ENCODE measurements at regions not wholly inside any gene's neighbourhood (a gene's known extent, or its start where the extent isn't known, plus 50 kb on each side); places are given as distances from the start of the nearest gene placed in this dataset.

DNA sequence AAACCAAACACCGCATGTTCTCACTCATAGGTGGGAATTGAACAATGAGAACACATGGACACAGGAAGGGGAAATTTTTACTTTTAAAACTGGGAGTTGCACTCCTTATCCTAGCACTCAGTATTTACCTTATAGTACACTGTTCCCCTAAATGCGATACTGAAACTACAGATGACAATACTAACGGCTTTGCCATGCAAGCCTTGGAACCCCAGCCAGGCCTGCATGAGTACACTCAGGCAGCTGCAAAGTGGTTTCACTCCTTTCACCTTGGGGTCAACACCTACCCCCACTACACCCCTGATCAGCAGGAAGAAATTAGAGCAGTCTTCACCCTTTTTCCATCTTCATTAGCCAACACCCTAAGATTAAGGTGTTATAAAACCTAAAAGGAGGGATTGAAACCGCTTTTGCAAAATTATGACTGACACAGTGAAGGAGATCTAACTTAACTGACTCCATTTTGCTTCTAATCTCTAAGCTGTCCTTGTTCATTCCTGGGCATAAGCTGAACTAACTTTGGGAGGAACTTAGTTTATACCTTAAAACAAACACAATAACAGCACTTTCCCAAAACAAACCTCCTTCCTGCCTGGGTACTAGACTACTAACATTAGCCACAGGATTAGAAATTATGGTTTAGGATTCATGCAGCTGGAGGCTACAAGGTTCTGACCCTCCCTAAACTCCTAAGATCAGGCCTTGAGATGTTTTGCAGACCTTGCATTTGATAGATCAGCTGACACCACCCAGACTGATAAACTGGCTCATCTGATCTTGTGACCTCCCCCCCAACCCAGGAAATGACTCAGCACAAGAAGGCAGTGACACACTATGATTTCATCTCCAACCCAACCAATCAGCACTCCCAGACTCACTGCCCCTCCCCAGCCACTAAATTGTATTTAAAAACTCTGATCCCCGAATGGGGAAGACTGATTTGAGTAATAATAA is 452.1 kb upstream of the PPP2R3A start (continued):
- TF ChIP-seq, protein P1, sequence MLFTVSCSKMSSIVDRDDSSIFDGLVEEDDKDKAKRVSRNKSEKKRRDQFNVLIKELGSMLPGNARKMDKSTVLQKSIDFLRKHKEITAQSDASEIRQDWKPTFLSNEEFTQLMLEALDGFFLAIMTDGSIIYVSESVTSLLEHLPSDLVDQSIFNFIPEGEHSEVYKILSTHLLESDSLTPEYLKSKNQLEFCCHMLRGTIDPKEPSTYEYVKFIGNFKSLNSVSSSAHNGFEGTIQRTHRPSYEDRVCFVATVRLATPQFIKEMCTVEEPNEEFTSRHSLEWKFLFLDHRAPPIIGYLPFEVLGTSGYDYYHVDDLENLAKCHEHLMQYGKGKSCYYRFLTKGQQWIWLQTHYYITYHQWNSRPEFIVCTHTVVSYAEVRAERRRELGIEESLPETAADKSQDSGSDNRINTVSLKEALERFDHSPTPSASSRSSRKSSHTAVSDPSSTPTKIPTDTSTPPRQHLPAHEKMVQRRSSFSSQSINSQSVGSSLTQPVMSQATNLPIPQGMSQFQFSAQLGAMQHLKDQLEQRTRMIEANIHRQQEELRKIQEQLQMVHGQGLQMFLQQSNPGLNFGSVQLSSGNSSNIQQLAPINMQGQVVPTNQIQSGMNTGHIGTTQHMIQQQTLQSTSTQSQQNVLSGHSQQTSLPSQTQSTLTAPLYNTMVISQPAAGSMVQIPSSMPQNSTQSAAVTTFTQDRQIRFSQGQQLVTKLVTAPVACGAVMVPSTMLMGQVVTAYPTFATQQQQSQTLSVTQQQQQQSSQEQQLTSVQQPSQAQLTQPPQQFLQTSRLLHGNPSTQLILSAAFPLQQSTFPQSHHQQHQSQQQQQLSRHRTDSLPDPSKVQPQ (CRISPR knock-in tag; IDR thresholded peaks at IDR 0.05; ENCODE audit: borderline replicate concordance), result peak; percentile 88; the same call in 1 of the 2 replicates
- TF ChIP-seq NCOA2 (IDR thresholded peaks at IDR 0.05; ENCODE audit: partially characterized antibody in 2 of 2) (no peak), SIN3A (IDR thresholded peaks at IDR 0.05; ENCODE audit: borderline replicate concordance in 2 of 2, control insufficient read depth in 1 of 2, low read depth in 2 of 2, low read length in 2 of 2) (no peak), DIDO1 (tag; IDR thresholded peaks at IDR 0.05; ENCODE audit: low read depth) (peak; percentile 79), ELF2 (CRISPR knock-in tag; IDR thresholded peaks at IDR 0.05) (peak; percentile 92), SAFB (IDR thresholded peaks at IDR 0.05; ENCODE audit: borderline replicate concordance, low read depth, low read length) (no peak), PRPF4 (IDR thresholded peaks at IDR 0.05; ENCODE audit: insufficient read depth, low read depth, low read length, poor library complexity, severe bottlenecking) (no peak), ZNF24 (IDR thresholded peaks at IDR 0.05) (no peak), ZBTB17 (CRISPR knock-in tag; IDR thresholded peaks at IDR 0.05) (peak; percentile 87), SNRNP70 (optimal IDR thresholded peaks at IDR 0.05; ENCODE audit: low read depth, low read length) (no peak), PPARD (CRISPR knock-in tag; IDR thresholded peaks at IDR 0.05) (peak; percentile 56; the same call in 1 of the 2 replicates)
- TF ChIP-seq, protein P2, sequence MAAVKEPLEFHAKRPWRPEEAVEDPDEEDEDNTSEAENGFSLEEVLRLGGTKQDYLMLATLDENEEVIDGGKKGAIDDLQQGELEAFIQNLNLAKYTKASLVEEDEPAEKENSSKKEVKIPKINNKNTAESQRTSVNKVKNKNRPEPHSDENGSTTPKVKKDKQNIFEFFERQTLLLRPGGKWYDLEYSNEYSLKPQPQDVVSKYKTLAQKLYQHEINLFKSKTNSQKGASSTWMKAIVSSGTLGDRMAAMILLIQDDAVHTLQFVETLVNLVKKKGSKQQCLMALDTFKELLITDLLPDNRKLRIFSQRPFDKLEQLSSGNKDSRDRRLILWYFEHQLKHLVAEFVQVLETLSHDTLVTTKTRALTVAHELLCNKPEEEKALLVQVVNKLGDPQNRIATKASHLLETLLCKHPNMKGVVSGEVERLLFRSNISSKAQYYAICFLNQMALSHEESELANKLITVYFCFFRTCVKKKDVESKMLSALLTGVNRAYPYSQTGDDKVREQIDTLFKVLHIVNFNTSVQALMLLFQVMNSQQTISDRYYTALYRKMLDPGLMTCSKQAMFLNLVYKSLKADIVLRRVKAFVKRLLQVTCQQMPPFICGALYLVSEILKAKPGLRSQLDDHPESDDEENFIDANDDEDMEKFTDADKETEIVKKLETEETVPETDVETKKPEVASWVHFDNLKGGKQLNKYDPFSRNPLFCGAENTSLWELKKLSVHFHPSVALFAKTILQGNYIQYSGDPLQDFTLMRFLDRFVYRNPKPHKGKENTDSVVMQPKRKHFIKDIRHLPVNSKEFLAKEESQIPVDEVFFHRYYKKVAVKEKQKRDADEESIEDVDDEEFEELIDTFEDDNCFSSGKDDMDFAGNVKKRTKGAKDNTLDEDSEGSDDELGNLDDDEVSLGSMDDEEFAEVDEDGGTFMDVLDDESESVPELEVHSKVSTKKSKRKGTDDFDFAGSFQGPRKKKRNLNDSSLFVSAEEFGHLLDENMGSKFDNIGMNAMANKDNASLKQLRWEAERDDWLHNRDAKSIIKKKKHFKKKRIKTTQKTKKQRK (IDR thresholded peaks at IDR 0.05; ENCODE audit: borderline replicate concordance, low read depth, low read length), result no peak
- TF ChIP-seq, protein P3, sequence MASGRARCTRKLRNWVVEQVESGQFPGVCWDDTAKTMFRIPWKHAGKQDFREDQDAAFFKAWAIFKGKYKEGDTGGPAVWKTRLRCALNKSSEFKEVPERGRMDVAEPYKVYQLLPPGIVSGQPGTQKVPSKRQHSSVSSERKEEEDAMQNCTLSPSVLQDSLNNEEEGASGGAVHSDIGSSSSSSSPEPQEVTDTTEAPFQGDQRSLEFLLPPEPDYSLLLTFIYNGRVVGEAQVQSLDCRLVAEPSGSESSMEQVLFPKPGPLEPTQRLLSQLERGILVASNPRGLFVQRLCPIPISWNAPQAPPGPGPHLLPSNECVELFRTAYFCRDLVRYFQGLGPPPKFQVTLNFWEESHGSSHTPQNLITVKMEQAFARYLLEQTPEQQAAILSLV (tag; IDR thresholded peaks at IDR 0.05), result no peak
- TF ChIP-seq, protein P4, sequence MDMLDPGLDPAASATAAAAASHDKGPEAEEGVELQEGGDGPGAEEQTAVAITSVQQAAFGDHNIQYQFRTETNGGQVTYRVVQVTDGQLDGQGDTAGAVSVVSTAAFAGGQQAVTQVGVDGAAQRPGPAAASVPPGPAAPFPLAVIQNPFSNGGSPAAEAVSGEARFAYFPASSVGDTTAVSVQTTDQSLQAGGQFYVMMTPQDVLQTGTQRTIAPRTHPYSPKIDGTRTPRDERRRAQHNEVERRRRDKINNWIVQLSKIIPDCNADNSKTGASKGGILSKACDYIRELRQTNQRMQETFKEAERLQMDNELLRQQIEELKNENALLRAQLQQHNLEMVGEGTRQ (CRISPR knock-in tag; IDR thresholded peaks at IDR 0.05), result peak; percentile 56
- TF ChIP-seq, protein P5, sequence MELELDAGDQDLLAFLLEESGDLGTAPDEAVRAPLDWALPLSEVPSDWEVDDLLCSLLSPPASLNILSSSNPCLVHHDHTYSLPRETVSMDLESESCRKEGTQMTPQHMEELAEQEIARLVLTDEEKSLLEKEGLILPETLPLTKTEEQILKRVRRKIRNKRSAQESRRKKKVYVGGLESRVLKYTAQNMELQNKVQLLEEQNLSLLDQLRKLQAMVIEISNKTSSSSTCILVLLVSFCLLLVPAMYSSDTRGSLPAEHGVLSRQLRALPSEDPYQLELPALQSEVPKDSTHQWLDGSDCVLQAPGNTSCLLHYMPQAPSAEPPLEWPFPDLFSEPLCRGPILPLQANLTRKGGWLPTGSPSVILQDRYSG (tag; conservative IDR thresholded peaks at IDR 0.05; ENCODE audit: low read depth), result peak; percentile 96

All from K562 (cell line).